ENCODE measurements at regions not wholly inside any gene's neighbourhood (a gene's known extent, or its start where the extent isn't known, plus 50 kb on each side); places are given as distances from the start of the nearest gene placed in this dataset.

DNA sequence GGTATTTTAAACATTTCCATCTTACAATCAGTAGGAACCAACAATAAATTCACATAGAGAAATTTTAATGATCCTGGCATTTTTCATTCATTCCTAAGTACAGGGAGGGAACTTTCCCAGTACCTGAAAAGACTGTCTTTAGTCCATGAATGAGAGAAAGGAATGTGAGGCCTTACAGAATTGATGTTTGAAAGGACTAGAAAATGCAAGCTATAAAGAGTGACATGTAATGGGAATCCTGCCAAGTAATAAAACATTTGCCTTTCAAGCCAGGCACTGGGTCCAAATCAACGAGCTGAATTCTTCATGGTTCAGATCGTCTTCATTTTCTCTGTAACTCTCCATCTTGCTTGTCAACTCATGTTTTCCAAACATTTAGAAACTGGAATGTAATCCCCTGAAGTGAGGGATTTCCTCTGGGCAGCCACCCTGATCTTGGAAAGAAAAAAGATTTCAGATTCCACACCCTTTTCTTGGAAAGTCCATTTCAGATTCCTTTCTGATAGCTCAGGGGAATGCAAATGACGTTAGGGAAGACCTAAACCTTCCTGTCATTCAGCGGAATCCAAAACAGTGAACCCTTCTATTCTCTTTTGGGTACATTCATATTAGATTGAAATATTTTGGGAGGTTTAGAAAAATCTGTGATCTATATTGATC, 315.8 kb downstream of the SH3GL2 start:
- DNase-seq (ENCODE audit: low spot score) = no peak

DNA sequence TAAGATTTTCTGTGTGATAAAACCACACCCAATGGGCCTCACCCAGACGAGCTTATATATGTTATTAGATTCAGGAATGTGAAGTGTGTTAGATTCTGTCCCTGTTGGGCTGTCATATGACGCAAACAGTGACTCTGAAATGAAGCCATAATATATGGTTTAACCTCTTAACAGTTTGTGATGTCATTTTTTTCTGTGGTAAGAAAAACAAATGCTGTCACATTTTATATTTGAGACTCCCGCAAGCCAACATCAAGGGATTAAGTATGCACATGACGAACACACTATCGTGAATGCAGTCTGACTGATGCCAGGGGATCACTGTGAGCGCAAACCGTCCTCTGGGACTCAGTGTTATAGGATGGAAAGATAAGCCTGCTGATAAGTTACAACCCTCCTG, 321.7 kb downstream of the SH3GL2 start:
- no peak for DNase-seq (ENCODE audit: low spot score)

DNA sequence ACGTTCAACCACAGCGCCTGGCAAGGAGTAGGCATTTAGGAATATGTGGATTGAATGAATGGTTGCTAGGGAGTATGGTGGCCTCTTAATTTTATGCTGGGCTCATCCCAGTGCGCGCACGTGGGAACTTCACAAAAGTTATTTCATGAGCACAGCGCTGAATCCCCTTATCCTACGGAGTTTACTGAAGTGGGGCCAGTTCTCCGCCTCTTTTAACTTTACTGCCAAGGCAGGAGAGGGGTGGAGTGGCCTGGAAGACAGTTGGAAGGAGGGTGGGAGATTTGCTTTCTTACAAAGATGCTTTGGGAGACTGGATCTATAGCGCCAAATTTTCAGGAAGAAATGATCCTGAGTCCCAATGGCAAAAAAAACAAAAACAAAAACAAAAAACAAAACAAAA, 326.5 kb downstream of the SH3GL2 start:
- no peak for DNase-seq (ENCODE audit: low spot score)

DNA sequence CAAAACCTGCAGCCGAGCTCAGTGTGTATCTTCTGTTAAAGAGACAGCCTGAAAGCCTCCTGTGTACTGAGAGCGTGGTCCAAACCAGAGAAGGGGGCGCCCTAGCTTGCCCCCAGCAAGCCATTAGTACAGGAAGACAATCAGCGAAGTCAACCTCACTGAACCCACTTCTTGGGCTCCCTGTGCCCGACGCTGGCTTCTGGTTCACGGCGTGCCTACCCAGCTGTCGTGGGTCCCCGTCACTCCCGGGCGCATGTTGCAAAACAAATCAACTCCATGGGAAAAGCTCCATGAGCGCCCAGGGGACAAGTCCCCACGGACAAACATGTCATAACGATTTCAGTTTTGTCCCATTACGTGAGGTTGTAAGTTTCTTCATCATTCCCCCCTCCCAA, 326.9 kb downstream of the SH3GL2 start:
- no peak for DNase-seq (ENCODE audit: low spot score)

DNA sequence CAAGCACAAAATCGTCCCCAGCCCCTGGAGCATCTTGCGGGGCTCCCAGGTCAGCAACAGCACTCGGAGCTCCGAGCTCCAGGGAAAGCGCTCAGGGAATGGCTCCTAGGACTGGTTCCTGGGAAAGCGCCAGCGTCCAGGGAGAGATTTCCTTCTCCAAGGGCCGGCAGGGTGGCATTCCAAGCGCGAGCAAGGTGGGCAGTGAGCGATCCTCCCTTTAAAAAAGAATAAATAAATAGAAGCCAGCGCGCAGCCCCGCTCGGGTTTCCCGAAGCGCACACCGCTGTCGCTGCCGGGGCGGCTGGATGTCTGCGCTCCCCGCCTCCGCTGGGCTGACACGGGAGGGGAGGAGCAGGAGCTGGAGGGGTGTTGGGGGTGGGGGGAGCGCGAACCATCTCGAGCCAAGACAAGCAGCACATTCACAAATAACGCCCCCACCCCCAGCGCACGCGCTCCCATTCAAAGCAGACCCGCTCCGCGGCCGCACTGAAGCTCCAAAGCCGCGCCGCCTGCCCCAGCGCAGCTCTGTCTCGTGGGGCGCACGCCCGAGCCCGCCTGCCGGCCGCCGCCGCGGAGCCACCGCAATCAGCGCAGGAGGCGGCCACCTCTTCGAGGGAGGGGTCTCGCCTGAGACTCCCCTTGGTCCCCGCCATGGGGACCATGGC, 327.4 kb downstream of the SH3GL2 start:
- no peak for DNase-seq (ENCODE audit: low spot score)

DNA sequence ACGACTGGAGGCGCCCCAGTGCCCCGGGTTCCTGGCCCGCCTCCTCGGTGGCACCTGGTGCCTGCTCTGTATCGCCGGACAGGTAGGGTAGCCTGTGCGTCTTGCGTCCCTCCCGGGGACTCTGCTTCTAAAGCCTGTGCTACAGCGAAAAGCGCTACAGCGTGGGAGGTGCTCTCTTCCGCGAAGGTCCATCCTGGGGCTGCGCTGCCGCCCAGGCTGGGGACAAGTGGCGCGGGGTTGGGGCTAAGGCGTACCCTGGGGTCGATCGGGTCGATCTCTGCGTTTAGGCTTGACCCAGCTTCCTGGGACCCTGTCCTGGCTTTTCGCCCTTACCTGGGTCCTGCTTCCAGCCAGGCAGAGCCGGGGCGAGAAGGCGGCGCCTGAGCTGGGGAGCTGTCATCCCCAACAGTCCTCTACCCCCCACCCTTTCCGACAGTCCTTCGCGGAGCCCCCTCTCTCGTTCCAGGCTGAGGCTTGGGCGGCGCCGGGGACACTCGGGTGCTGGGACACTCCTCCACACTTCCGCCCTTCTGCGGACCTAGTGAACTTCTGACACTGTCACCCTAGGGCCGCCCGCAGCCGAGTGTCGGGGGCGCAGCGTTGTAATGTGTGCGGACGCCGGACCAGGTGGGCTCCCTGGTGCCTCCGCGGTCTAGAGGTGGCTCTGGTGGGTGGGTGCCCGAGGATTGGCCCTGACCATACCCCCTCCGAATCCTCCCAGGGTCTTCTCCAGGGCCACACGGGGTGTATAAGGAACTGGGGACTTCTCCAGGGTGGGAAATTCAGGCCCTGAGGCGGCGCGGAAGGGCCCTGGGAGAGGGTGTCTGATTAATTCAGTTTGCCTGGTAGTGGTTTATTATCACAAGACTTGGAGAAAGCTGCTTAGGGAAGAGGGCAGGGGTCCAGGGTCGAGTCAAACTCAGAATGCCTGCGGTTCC, 328.2 kb downstream of the SH3GL2 start:
- DNase-seq (ENCODE audit: low spot score) = no peak

DNA sequence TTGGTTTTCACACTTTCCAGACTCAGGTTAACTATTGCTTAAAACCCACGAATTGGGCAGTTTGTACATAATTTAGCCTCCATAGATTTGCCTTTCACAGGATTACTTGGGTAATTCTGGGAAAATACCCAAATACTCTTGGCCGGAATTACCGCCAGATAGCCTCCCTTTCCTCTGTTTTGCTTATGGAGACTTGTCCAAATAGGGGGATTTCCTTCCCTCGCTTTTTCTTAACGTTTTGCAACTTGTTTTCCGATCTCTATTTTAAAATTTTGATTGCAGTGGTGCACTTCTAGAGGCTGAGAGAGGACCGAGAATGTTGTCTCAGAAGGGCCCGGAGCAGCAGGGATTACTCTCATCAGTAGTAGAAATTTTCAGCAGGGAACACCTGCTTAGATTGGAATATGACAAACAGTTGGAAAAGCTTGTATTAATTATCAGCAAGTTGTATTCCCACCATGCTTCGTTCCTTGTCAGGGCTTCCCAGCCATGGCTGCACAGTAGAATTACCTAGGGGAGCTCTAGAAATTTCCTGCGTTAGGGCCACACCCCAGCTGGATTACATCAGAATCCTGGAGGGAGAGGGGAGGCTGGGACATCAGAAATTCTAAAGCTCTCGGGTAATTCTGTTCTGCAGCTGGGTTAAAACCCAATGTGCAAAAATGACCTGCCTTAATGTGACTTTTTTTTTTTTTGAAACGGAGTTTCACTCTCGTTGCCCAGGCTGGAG, 329.1 kb downstream of the SH3GL2 start:
- DNase-seq (ENCODE audit: low spot score) = no peak

DNA sequence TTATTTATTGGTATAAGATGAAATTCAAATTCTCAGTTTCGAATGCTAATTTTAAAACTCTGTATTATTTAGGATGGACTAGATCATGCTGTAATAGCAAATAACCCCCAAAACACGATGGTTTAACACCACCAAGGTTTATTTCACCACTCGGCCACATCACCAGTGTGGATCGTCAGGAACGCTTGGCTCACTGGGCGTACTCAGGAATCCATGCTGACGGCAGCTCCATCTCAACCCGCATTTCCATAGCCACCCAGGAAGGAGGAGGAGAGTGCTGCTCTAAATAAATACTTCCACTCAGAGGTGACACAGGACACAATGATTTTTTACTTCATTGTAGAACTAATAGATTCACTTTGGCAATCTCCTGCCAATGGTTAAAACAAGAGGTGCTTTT, 347.4 kb downstream of the SH3GL2 start:
- no peak for DNase-seq (ENCODE audit: low spot score)

DNA sequence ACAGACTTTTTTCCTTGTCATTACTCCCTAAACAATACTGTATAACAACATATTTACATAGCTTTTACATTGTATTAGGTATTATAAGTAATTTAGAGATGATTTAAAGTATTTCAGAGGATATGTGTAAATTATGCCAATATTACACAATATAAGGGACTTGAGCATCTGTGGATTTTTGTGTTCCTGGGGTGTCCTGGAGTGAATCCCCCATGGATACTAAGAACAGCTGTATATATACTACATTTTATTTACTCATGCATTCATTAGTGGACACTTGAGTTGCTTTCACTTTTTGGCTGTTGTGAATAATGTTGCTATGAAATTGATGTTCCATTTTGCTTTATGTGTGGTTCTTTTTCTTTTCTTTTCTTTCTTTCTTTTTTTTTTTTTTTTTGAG, 348.8 kb downstream of the SH3GL2 start:
- no peak for DNase-seq (ENCODE audit: low spot score)

DNA sequence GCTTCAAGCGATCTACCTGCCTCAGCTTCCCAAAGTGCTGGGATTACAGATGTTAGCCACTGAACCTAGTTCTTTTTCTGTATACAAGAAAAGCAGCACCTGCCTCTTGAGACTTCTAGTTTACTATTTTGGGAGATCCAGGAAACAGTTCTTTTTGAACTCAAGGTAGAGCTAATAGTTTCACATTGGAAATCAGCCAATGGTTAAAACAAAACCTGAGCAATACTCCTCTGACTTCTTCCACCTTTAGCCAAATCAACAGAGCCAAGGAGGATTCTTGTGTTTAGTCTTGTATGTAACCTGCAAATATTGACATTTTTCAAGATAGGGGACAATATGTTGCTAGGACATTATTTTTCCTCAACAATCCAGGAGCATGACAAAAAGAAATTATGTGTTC, 349.4 kb downstream of the SH3GL2 start:
- no peak for DNase-seq (ENCODE audit: low spot score)

DNA sequence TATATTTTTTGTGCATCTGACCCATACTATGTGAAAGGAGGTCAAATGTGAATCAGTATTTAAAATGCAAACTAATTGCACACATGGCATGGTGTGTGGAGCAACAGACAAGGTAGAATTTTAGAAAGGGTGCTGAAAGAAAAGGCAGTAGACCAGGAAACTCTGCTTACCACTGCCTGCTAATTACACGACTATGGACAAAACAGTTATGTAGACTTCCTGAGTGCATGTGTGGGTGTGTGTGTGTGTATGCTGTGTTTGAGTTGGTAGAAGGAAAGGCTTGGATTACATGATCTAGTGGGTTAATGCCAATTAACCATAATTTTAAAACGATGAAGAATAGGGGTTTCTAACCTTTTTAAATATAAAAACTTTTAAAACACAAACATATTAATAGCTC, 349.9 kb downstream of the SH3GL2 start:
- DNase-seq (ENCODE audit: low spot score) = no peak

DNA sequence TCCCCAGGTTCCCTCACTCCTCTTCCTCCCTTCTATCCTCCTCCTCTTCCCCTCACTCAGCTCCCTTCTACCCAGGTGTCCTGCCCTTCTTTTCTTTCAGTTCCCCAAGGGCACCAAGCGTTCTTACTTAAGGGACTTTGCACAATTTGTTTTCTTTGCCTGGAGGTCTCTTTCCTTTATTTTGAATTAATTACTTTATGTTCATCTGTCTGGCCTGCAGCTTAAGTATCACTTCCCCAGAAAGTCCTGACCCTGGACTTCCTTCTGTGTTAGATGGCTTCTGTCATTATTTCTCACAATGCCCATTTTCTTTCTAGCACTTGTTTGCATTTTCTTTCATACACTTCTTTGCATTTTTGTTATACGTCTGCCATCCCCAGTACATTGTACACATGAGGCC, 350.6 kb downstream of the SH3GL2 start:
- no peak for DNase-seq (ENCODE audit: low spot score)

DNA sequence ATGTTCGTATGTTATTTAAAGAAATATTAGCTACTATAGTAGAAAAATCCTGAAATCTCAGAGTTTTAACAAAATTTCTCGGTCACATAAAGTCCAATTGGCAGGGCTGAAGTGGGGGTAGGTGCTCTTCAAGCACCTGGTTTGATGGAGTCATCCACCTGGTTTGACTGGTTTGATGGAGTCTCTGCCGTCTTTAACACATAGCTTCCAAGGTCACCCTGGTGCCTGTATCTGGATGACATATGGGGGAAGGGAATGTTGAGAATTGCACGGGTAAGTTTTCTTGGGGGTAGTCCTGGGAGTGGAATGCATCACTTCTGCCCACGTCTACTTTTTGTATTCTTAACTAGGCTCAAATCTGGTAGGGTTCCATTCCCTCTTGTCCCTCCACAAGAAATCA, 351.2 kb downstream of the SH3GL2 start:
- no peak for DNase-seq (ENCODE audit: low spot score)

DNA sequence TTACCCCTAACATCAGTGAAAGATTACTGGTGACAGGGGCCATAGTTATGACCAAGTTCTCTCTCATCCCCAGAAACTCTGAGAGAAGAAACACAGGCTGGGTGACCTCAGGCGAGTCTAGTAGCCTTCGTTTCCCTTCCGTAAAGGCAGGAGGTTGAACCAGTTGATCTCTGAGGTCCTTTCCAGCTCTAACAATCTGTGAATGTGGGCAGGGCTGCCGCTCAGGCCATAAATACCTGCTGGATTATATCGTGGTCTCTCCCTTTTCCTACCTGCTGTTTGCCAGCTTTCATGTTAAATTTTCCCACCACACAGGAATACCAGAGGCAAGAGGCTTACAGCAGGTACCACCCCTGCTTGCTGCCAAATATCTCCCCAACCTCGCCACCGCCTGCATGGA, 357.5 kb downstream of the SH3GL2 start:
- no peak for DNase-seq (ENCODE audit: low spot score)

DNA sequence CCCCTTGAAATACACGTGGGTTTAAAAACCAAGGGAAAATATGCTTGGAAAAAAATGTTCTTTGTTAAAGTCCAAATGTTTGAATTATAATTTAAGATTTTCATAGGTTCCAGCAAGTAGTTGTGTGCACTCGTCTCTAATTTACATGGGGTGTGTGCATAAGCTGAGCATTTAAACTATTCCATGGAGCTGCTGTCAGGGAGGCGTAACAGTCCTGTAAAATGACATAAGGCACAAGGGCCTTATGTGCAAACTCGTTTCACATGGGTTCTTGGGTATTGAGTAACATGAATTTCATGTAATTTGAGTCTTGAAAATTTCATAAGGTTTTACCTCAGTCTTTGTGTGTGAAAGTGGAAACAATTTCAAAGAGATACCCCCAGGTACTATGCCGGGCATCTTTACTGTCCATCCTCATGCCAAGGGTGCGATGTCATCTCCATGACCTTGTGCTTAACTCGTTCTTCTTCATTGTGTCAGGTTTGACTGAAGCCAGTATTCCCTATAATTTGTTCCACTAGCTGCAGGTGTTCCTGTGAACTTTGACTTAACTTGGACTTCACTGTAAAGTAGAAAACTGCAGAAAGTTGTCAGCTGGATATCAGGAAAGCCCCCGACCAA, 359.3 kb downstream of the SH3GL2 start:
- no peak for DNase-seq (ENCODE audit: low spot score)

DNA sequence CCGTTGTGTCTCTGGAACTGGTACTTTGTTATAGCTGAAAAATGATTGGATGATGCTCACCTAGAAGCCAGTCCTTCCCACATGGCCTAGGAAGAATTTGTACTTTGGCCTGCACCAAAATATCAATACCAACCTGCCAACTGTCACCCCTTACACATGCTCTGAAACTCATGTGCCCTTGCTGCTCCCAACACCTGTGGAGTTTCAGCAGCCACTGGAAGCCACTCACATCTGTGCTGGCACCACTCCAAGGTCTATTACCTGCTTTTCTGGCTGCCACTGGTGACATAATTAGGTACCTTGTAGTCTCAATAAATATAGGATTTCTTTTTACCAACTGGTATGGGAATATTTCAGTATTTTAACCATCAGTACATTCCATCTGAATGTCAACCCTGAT, 363.6 kb downstream of the SH3GL2 start:
- no peak for DNase-seq (ENCODE audit: low spot score)

DNA sequence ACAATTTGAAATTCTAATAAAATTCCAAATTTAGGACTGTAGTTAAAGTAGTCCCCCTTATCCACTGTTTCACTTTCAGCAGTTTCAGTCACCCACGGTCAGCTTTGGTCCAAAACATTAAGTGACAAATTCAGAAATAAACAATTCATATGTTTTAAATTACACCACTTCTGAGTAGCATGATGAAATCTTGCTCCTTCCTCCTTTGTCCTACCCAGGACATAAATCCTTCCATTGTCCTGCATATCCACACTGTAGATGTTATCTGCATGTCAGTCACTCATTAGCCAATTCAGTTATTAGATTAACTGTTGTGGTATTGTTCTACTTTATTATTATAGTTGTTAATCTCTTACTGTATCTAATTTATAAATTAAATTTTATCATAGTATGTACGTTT, 376.5 kb downstream of the SH3GL2 start:
- DNase-seq (ENCODE audit: low spot score) = no peak

DNA sequence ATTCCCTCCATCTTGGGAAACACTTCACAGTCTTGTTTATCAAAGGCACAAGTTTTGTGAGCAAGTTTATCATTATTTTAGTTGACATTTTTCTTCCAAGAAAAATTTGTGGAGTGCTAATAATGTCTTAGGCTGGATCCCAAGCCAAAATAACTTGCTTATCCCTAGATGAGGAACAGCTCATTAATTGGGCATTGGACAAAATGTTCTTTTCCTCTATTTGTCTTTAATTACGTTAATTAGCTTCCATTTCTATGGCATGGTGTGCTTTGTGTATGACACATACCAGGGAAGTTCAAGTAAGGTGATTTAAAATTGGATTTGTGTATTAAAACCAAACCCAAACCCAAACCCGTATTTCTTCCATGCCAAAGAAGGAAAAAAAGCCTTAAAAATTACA, 379.5 kb downstream of the SH3GL2 start:
- no peak for DNase-seq (ENCODE audit: low spot score)

DNA sequence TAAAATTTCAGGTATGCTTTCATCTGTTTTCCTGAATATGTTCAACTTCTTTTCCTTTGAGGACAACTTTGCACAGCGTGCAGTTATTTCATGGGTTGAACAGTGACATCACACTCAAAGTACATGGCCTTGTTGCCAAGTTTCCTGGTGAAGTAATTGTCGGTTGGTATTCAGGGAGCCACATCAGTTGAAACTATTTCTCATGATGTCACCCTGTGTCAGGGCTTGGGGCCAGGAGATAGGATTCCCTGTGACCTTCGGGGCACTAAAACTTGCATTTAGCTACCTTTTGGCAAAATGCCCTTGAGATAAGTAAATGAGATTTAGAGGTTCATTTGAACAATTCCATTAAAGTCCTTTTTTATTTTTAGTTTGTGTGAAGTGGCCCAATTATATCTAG, 383.9 kb downstream of the SH3GL2 start:
- no peak for DNase-seq (ENCODE audit: low spot score)

DNA sequence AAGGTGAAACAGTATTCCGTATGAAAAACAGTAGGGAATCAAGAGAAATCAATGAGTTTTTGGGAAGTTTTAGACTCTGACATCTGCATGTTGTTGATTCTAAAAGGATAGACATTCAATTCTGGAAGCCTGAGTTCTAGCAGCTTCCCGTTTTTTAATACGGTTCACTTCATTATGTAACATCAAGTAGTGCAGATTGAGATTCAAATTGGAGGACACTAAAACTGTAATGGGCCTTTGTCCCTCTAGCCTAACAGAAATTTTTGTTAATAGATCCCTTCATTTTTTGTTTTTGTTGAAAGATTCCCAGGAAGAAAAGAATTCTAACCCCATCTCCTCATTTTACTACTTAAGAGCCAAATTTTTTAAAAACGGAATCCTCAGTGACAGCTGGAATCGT, 384.6 kb downstream of the SH3GL2 start:
- DNase-seq (ENCODE audit: low spot score) = no peak

DNA sequence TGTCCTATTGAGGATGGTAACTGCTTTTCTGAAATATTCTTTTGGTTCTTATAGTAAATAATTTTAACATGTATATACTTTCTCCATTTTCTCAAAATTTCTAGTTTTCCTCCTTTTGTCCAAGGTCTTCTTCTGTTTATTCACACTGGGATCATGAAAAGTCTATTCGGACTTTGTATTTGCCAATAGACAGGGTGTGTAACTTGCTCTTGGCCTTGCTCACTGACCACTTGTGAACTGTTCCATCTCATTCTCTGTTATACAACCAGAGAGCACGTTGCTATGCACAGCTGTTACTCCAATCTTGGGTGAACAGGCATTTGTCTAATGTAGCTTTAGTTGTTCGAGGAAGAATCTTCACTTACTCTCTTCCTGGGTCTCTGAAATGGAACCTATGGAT, 388.9 kb downstream of the SH3GL2 start:
- DNase-seq (ENCODE audit: low spot score) = no peak

DNA sequence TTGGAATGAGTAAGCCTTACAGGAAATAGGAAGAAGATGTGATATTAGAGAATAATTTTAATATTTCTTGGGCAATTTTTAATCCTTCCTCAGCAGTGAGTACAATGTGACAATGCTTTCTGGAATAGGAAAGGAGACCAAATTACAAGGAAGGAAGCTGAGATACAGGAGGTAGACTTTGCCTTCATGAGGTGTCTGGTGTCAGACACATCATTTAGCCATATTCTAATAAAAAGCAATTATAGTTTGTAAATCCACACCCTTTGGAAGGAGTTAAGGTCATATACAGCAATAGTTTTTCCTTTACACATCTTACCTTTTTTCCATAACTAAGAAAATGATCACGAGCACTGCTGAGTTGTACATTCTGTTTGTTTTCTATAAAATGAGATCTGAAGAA, 390.4 kb downstream of the SH3GL2 start:
- DNase-seq (ENCODE audit: low spot score) = no peak
